SK-N-SH (cell line): ENCODE measurements at regions not wholly inside any gene's neighbourhood (a gene's known extent, or its start where the extent isn't known, plus 50 kb on each side); places are given as distances from the start of the nearest gene placed in this dataset.

Experiments used
- CHD2 ChIP-seq: fragments of 150-350 bp; IDR thresholded peaks from 2 replicates; pipeline ENCODE4 v1.6.1; 2018; ENCODE audit warnings: low read length; ENCODE audit not compliant: partially characterized antibody
- TAF1 ChIP-seq: IDR thresholded peaks from 2 replicates; pipeline ENCODE4 v1.6.1; 2012; ENCODE audit warnings: low read depth, mild to moderate bottlenecking, low read length, moderate library complexity, borderline replicate concordance
- TF ChIP-seq, protein P1 (sequence below): fragments of 200-600 bp; sonication (generic); IDR thresholded peaks from 2 replicates; pipeline ENCODE4 v1.6.1; 2017; ENCODE audit warnings: antibody characterized with exemption, mild to moderate bottlenecking, moderate library complexity
- TF ChIP-seq, protein P2 (sequence below): IDR thresholded peaks from 2 replicates; pipeline ENCODE4 v1.4.0; 2012; ENCODE audit warnings: low read depth

DNA sequence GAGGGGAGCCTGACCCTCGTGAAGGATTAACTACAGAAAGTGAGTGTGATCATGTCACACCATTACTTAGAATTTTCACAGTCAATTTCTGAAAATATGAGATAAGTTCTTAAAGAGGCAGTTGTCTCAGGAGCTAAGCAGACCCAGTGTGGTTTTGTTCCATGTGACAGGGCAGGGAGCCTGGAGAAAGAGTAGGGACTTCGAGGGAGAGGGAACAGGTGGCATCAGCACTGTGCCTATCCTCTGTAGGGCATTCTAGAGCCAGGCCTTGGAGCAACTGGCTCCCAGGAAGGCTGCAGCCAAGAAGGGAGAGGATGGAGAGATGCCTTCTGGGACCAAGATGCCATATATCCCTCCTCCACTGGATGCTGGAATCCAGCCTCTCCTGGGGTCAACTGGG lies 183.0 kb downstream of the TSHZ3 start:
- TF ChIP-seq, protein P1, sequence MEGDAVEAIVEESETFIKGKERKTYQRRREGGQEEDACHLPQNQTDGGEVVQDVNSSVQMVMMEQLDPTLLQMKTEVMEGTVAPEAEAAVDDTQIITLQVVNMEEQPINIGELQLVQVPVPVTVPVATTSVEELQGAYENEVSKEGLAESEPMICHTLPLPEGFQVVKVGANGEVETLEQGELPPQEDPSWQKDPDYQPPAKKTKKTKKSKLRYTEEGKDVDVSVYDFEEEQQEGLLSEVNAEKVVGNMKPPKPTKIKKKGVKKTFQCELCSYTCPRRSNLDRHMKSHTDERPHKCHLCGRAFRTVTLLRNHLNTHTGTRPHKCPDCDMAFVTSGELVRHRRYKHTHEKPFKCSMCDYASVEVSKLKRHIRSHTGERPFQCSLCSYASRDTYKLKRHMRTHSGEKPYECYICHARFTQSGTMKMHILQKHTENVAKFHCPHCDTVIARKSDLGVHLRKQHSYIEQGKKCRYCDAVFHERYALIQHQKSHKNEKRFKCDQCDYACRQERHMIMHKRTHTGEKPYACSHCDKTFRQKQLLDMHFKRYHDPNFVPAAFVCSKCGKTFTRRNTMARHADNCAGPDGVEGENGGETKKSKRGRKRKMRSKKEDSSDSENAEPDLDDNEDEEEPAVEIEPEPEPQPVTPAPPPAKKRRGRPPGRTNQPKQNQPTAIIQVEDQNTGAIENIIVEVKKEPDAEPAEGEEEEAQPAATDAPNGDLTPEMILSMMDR = no peak
- TF ChIP-seq, protein P2, sequence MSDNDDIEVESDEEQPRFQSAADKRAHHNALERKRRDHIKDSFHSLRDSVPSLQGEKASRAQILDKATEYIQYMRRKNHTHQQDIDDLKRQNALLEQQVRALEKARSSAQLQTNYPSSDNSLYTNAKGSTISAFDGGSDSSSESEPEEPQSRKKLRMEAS = no peak
- TF ChIP-seq CHD2 (no peak), TAF1 (no peak)
